GM12892 (cell line): ENCODE measurements at regions not wholly inside any gene's neighbourhood (a gene's known extent, or its start where the extent isn't known, plus 50 kb on each side); places are given as distances from the start of the nearest gene placed in this dataset.

Source experiments
- POLR2A ChIP-seq: IDR thresholded peaks from 2 replicates; pipeline ENCODE4 v1.6.1; 2011; ENCODE audit warnings: low read depth, low read length, control low read depth
- POLR2AphosphoS5 ChIP-seq: IDR thresholded peaks from 2 replicates; pipeline ENCODE4 v1.6.1; 2011; ENCODE audit warnings: low read depth, low read length, control low read depth

DNA sequence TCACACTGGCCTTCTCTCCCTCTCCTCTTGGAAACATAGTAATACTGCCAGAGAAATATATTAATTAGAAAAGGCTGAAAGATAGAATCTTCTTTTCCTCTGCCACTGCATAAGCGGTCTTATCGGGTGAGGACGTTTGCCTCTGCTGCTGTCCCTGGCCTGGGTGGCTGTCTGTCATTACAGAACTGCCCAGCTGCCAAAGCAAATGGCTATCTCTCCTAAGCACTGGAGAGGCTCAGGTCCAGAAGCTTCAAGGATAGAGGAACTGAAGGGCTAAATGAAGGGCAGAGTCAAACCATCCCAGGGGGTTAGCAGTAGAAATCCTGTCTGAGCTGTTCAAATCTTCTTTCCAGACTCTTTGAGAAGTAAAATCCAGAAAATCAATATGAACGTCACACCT, 198.6 kb upstream of the CAND1 start:
- TF ChIP-seq POLR2AphosphoS5 (no peak), POLR2A (no peak)
